H9 (cell line): ENCODE measurements at regions not wholly inside any gene's neighbourhood (a gene's known extent, or its start where the extent isn't known, plus 50 kb on each side); places are given as distances from the start of the nearest gene placed in this dataset.

ENCODE experiments used
- DNase-seq: peaks from one replicate; pipeline ENCODE4 v3.0.0-alpha.2; 2017
- H2AFZ ChIP-seq: one replicate; pipeline ENCODE4 v1.6.1; 2013; ENCODE audit warnings: mild to moderate bottlenecking, low read length, control low read depth, moderate library complexity
- H2AK5ac ChIP-seq: 2 replicates; pipeline ENCODE4 v1.6.1; 2013; ENCODE audit warnings: low read length, control low read depth, mixed read lengths; ENCODE audit not compliant: insufficient read length
- H2BK120ac ChIP-seq: one replicate; pipeline ENCODE4 v1.6.1; 2013; ENCODE audit warnings: low read depth, mild to moderate bottlenecking, low read length, control low read depth, inconsistent platforms; ENCODE audit not compliant: poor library complexity, severe bottlenecking
- H2BK12ac ChIP-seq: 2 replicates; pipeline ENCODE4 v1.6.1; 2013; ENCODE audit warnings: low read length, control low read depth, mixed read lengths, low read depth; ENCODE audit not compliant: insufficient read length
- H2BK15ac ChIP-seq: 2 replicates; pipeline ENCODE4 v1.6.1; 2013; ENCODE audit warnings: low read depth, low read length, control low read depth
- H2BK20ac ChIP-seq: one replicate; pipeline ENCODE4 v1.6.1; 2013; ENCODE audit warnings: low read depth, mild to moderate bottlenecking, low read length, control low read depth, inconsistent platforms; ENCODE audit not compliant: poor library complexity, severe bottlenecking
- H2BK5ac ChIP-seq: 2 replicates; pipeline ENCODE4 v1.6.1; 2013; ENCODE audit warnings: low read length, control low read depth, mixed read lengths; ENCODE audit not compliant: insufficient read length
- H3K14ac ChIP-seq: 2 replicates; pipeline ENCODE4 v1.6.1; 2013; ENCODE audit warnings: low read length, control low read depth; ENCODE audit not compliant: insufficient read depth
- H3K18ac ChIP-seq: 2 replicates; pipeline ENCODE4 v1.6.1; 2013; ENCODE audit warnings: low read depth, mild to moderate bottlenecking, mixed read lengths, low read length, control low read depth; ENCODE audit not compliant: insufficient read length
- H3K23ac ChIP-seq: 2 replicates; pipeline ENCODE4 v1.6.1; 2013; ENCODE audit warnings: low read length, control low read depth, mixed read lengths, low read depth; ENCODE audit not compliant: insufficient read length
- H3K23me2 ChIP-seq: 2 replicates; pipeline ENCODE4 v1.6.1; 2013; ENCODE audit warnings: low read depth, mild to moderate bottlenecking, mixed read lengths, low read length, control low read depth; ENCODE audit not compliant: insufficient read length, poor library complexity, severe bottlenecking
- H3K27ac ChIP-seq: 2 replicates; pipeline ENCODE4 v1.5.1; 2013; ENCODE audit warnings: low read length, control low read depth, mixed read lengths, low read depth; ENCODE audit not compliant: insufficient read length
- H3K27me3 ChIP-seq: 2 replicates; pipeline ENCODE4 v1.6.1; 2013; ENCODE audit warnings: low read length, control low read depth, inconsistent platforms; ENCODE audit not compliant: insufficient read depth
- H3K4ac ChIP-seq: 2 replicates; pipeline ENCODE4 v1.6.1; 2013; ENCODE audit warnings: low read depth, mild to moderate bottlenecking, control low read depth, inconsistent platforms, low read length, moderate library complexity
- H3K4me1 ChIP-seq: 2 replicates; pipeline ENCODE4 v1.6.1; 2013; ENCODE audit warnings: low read length, control low read depth, inconsistent platforms; ENCODE audit not compliant: insufficient read depth
- H3K4me2 ChIP-seq: 2 replicates; pipeline ENCODE4 v1.6.1; 2013; ENCODE audit warnings: low read length, control low read depth, mixed read lengths; ENCODE audit not compliant: insufficient read length, insufficient read depth
- H3K56ac ChIP-seq: 2 replicates; pipeline ENCODE4 v1.6.1; 2013; ENCODE audit warnings: low read depth, mild to moderate bottlenecking, mixed read lengths, low read length, control low read depth; ENCODE audit not compliant: insufficient read length
- H3K79me1 ChIP-seq: 2 replicates; pipeline ENCODE4 v1.6.1; 2013; ENCODE audit warnings: low read depth, mild to moderate bottlenecking, moderate library complexity, low read length, control low read depth, inconsistent platforms; ENCODE audit not compliant: insufficient read depth, poor library complexity, severe bottlenecking
- H3K79me2 ChIP-seq: 2 replicates; pipeline ENCODE4 v1.6.1; 2013; ENCODE audit warnings: low read length, control low read depth, inconsistent platforms; ENCODE audit not compliant: insufficient read depth
- H3K9ac ChIP-seq: 2 replicates; pipeline ENCODE4 v1.6.1; 2013; ENCODE audit warnings: low read length, control low read depth, mixed read lengths; ENCODE audit not compliant: insufficient read length; ENCODE audit errors: extremely low read depth
- H3K9me3 ChIP-seq: one replicate; pipeline ENCODE4 v1.6.1; 2013; ENCODE audit warnings: low read depth, low read length, inconsistent platforms; ENCODE audit not compliant: control insufficient read depth
- H3T11ph ChIP-seq: one replicate; pipeline ENCODE4 v1.6.1; 2013; ENCODE audit warnings: mild to moderate bottlenecking, low read length, control low read depth, inconsistent platforms
- H4K20me1 ChIP-seq: one replicate; pipeline ENCODE4 v1.6.1; 2013; ENCODE audit not compliant: control insufficient read depth, insufficient read length, insufficient read depth
- H4K5ac ChIP-seq: 2 replicates; pipeline ENCODE4 v1.6.1; 2013; ENCODE audit warnings: low read depth, mild to moderate bottlenecking, mixed read lengths, low read length, control low read depth; ENCODE audit not compliant: insufficient read length
- H4K8ac ChIP-seq: replicated peaks from 2 replicates; pipeline ENCODE4 v1.6.1; 2013; ENCODE audit warnings: low read length, control low read depth, mixed read lengths, low read depth; ENCODE audit not compliant: insufficient read length
- H4K91ac ChIP-seq: 2 replicates; pipeline ENCODE4 v1.6.1; 2013; ENCODE audit warnings: low read depth, mild to moderate bottlenecking, moderate library complexity, mixed read lengths, low read length, control low read depth; ENCODE audit not compliant: insufficient read length
- H3K27ac Mint-ChIP-seq, 3 experiments: 2 replicates in 2 of 3; 3 replicates in 1 of 3; pipeline ENCODE4 v1.8.0; 2020 to 2021; ENCODE audit warnings: mixed read lengths in 3 of 3, mild to moderate bottlenecking in 1 of 3, moderate library complexity in 1 of 3
- H3K27me3 Mint-ChIP-seq: 2 replicates; pipeline ENCODE4 v1.8.0; 2021; ENCODE audit warnings: low read depth, mild to moderate bottlenecking, moderate library complexity, mixed read lengths
- H3K36me3 Mint-ChIP-seq, 3 experiments: 2 replicates in 2 of 3; 3 replicates in 1 of 3; pipeline ENCODE4 v1.8.0; 2020 to 2021; ENCODE audit warnings: low read depth in 3 of 3, mixed read lengths in 3 of 3; ENCODE audit not compliant: insufficient read depth in 1 of 3
- H3K4me1 Mint-ChIP-seq, 2 experiments: 2 replicates each; pipeline ENCODE4 v1.8.0; 2020; ENCODE audit warnings: mixed read lengths in 2 of 2
- H3K4me3 Mint-ChIP-seq, 2 experiments: 2 replicates in 1 of 2; 3 replicates in 1 of 2; pipeline ENCODE4 v1.8.0; 2020 to 2021; ENCODE audit warnings: mild to moderate bottlenecking in 2 of 2, mixed read lengths in 2 of 2, moderate library complexity in 1 of 2
- H3K9me3 Mint-ChIP-seq, 2 experiments: 2 replicates in 1 of 2; 3 replicates in 1 of 2; pipeline ENCODE4 v1.8.0; 2020; ENCODE audit warnings: mild to moderate bottlenecking in 2 of 2, mixed read lengths in 2 of 2, moderate library complexity in 1 of 2
- CTCF ChIP-seq: fragments of 200-600 bp; sonication (generic); conservative IDR thresholded peaks from 3 replicates; pipeline ENCODE4 v1.8.0; 2021; ENCODE audit warnings: antibody characterized with exemption, mild to moderate bottlenecking
- WGBS: extraction: QIAGEN DNeasy Blood & Tissue Kit; methylation state at CpG from one replicate; pipeline ENCODE4 v1.1.7; 2013; ENCODE audit warnings: missing lambda C conversion rate, low lambda C conversion rate, mixed read lengths; ENCODE audit not compliant: insufficient read length; ENCODE audit errors: extremely low coverage; 5-methylcytosine and 5-hydroxymethylcytosine counted together

- H2BK12ac ChIP-seq, result no peak overlapping the region
- H3K9me3 ChIP-seq, result no peaks in the 10 kb centered on the region
- WGBS, result no CpG with 5 or more reads among the region's 2 CpGs
- no peak overlapping the region for H3K23ac ChIP-seq
- no peak overlapping the region for H4K91ac ChIP-seq
- no peak overlapping the region for H2BK5ac ChIP-seq
- no peak overlapping the region for H2BK120ac ChIP-seq
- no peak overlapping the region for H3K4ac ChIP-seq
- H2AK5ac ChIP-seq, result no peak overlapping the region
- no peaks in the 10 kb centered on the region for H3K79me2 ChIP-seq
- DNase-seq, result no peak
- no peaks in the 10 kb centered on the region for H3K23me2 ChIP-seq
- Mint-ChIP-seq H3K27me3 (no peaks in the 10 kb centered on the region; the same call in 1 of the 2 replicates), H3K27ac (peak overlapping the region in 1 of 3 experiments; percentile 50; a peak in 1 of 7 replicates), H3K4me3 (no peak overlapping the region), H3K36me3 (peaks cover 1 to 32% (median 20%) of the 10 kb centered on the region in 3 experiments), H3K4me1 (peaks cover 5 to 13% of the 10 kb centered on the region in 2 experiments), H3K9me3 (peaks cover 16 to 30% of the 10 kb centered on the region in 2 experiments)
- no peak overlapping the region for H3K14ac ChIP-seq
- no peak overlapping the region for H3K18ac ChIP-seq
- no peak overlapping the region for H3K27ac ChIP-seq
- H4K8ac ChIP-seq, result no peak overlapping the region
- H3K9ac ChIP-seq, result no peak overlapping the region
- H4K5ac ChIP-seq, result no peak overlapping the region
- TF ChIP-seq CTCF, result no peak
- no peak overlapping the region for H2BK20ac ChIP-seq
- H4K20me1 ChIP-seq, result no peaks in the 10 kb centered on the region
- no peak overlapping the region for H3K56ac ChIP-seq
- no peak overlapping the region for H3T11ph ChIP-seq
- H3K79me1 ChIP-seq, result no peaks in the 10 kb centered on the region
- H3K4me1 ChIP-seq, result no peaks in the 10 kb centered on the region
- no peaks in the 10 kb centered on the region for H3K27me3 ChIP-seq
- H3K4me2 ChIP-seq, result no peak overlapping the region
- H2AFZ ChIP-seq, result no peak overlapping the region
- no peak overlapping the region for H2BK15ac ChIP-seq
These were observed 229.7 kb upstream of the KCND2 start for GRCh38 chr7:120043250-120043649.
